NCI-H2196 treated with DMSO at 0.1 percent for 48 hours (cell line): ENCODE measurements at regions not wholly inside any gene's neighbourhood (a gene's known extent, or its start where the extent isn't known, plus 50 kb on each side); places are given as distances from the start of the nearest gene placed in this dataset.
"Not testable (repeated sequence)": the region's sequence is repeated elsewhere in the genome, so short reads cannot be mapped to it uniquely, and the experiment has no call there.

Experiments
- DNase-seq: peaks from one replicate; lab custom pipeline; 2025; ENCODE audit not compliant: unreplicated experiment; lab: John Stamatoyannopoulos, UW

GRCh38 chr1:165147799-165148198 lies 208.7 kb downstream of the LMX1A start:
- DNase-seq, result no peak

GRCh38 chr1:165144757-165145397 lies 211.6 kb downstream of the LMX1A start:
- DNase-seq, result peak; percentile 38

- no peak for DNase-seq
These were observed 213.0 kb downstream of the LMX1A start for GRCh38 chr1:165143437-165144065.

- DNase-seq, result no peak
These were observed 217.6 kb downstream of the LMX1A start for GRCh38 chr1:165138960-165139359.

- DNase-seq, result no peak
These were observed 218.8 kb downstream of the LMX1A start for GRCh38 chr1:165137551-165138316.

- no peak for DNase-seq
These were observed 222.1 kb downstream of the LMX1A start for GRCh38 chr1:165134431-165134830.

- DNase-seq, result peak; percentile 32
These were observed 226.8 kb downstream of the LMX1A start for GRCh38 chr1:165129568-165130164.

- DNase-seq, result no peak
These were observed 231.7 kb downstream of the LMX1A start for GRCh38 chr1:165124772-165125171.

GRCh38 chr1:165119086-165119485 lies 237.4 kb downstream of the LMX1A start:
- DNase-seq, result no peak

GRCh38 chr1:165117482-165117881 lies 239.0 kb downstream of the LMX1A start:
- DNase-seq, result no peak

- DNase-seq, result no peak
These were observed 239.8 kb downstream of the LMX1A start for GRCh38 chr1:165116732-165117131.

- no peak for DNase-seq
These were observed 240.3 kb downstream of the LMX1A start for GRCh38 chr1:165116171-165116570.

- no peak for DNase-seq
These were observed 241.6 kb downstream of the LMX1A start for GRCh38 chr1:165114889-165115285.

- DNase-seq, result peak; percentile 12
These were observed 242.3 kb downstream of the LMX1A start for GRCh38 chr1:165114022-165114888.

- DNase-seq, result no peak
These were observed 244.3 kb downstream of the LMX1A start for GRCh38 chr1:165112260-165112659.

- no peak for DNase-seq
These were observed 247.5 kb downstream of the LMX1A start for GRCh38 chr1:165109013-165109412.

- DNase-seq, result not testable (repeated sequence)
These were observed 263.9 kb downstream of the LMX1A start for GRCh38 chr1:165092542-165093162.

GRCh38 chr1:165080253-165080896 lies 276.1 kb downstream of the LMX1A start:
- DNase-seq, result no peak

GRCh38 chr1:165078391-165078790 lies 278.1 kb downstream of the LMX1A start:
- DNase-seq, result no peak
